NT2/D1 (cell line): ENCODE measurements at regions not wholly inside any gene's neighbourhood (a gene's known extent, or its start where the extent isn't known, plus 50 kb on each side); places are given as distances from the start of the nearest gene placed in this dataset.

Experiments
- SUZ12 ChIP-seq: IDR thresholded peaks from 2 replicates; pipeline ENCODE4 v1.6.1; 2011; ENCODE audit not compliant: insufficient read length, insufficient read depth; ENCODE audit errors: extremely low read depth
- YY1 ChIP-seq: IDR thresholded peaks from 2 replicates; pipeline ENCODE4 v1.6.1; 2011; ENCODE audit not compliant: insufficient read length, insufficient read depth
- ZNF274 ChIP-seq: IDR thresholded peaks from 2 replicates; pipeline ENCODE4 v1.6.1; 2011; ENCODE audit warnings: mild to moderate bottlenecking, low read depth, low read length

GRCh38 chr9:13744261-13744901 lies 464.9 kb upstream of the MPDZ start:
- no peak for TF ChIP-seq YY1
- no peak for TF ChIP-seq ZNF274
- no peak for TF ChIP-seq SUZ12
